GM18498 (cell line): ENCODE measurements at regions not wholly inside any gene's neighbourhood (a gene's known extent, or its start where the extent isn't known, plus 50 kb on each side); places are given as distances from the start of the nearest gene placed in this dataset.
A peak's percentile ranks its signal among the peaks of the same experiment; 100 is the strongest.
"Not testable (repeated sequence)": the region's sequence is repeated elsewhere in the genome, so short reads cannot be mapped to it uniquely, and the experiment has no call there.

ENCODE experiments used
- ATAC-seq: cut with Tn5 transposase; IDR thresholded peaks from one replicate; pipeline ENCODE4 v1.9.1; 2021; ENCODE audit warnings: mild to moderate bottlenecking, moderate library complexity; ENCODE audit not compliant: unreplicated experiment

GRCh38 chr4:33737726-33738125 lies 2506.6 kb downstream of the ARAP2 start:
- no peak for ATAC-seq

- no peak for ATAC-seq
Observed at GRCh38 chr4:33739884-33740632, 2504.3 kb downstream of the ARAP2 start.

- not testable (repeated sequence) for ATAC-seq
Observed at GRCh38 chr4:33740871-33741270, 2503.4 kb downstream of the ARAP2 start.

GRCh38 chr4:33746979-33747378 lies 2497.3 kb downstream of the ARAP2 start:
- ATAC-seq = peak; percentile 93

GRCh38 chr4:33751050-33751449 lies 2493.3 kb downstream of the ARAP2 start:
- ATAC-seq = no peak

- ATAC-seq = no peak
Observed at GRCh38 chr4:33772582-33772981, 2471.7 kb downstream of the ARAP2 start.

- ATAC-seq = no peak
Observed at GRCh38 chr4:33780952-33781791, 2463.1 kb downstream of the ARAP2 start.

- no peak for ATAC-seq
Observed at GRCh38 chr4:33785843-33786242, 2458.5 kb downstream of the ARAP2 start.

GRCh38 chr4:33802578-33802977 lies 2441.7 kb downstream of the ARAP2 start:
- ATAC-seq = peak; percentile 79

GRCh38 chr4:33825685-33826084 lies 2418.6 kb downstream of the ARAP2 start:
- no peak for ATAC-seq

- ATAC-seq = not testable (repeated sequence)
Observed at GRCh38 chr4:33829356-33829755, 2415.0 kb downstream of the ARAP2 start.

- ATAC-seq = no peak
Observed at GRCh38 chr4:33831442-33832066, 2412.8 kb downstream of the ARAP2 start.

- not testable (repeated sequence) for ATAC-seq
Observed at GRCh38 chr4:33835764-33836163, 2408.6 kb downstream of the ARAP2 start.

GRCh38 chr4:33837043-33837838 lies 2407.1 kb downstream of the ARAP2 start:
- no peak for ATAC-seq

GRCh38 chr4:33841120-33841519 lies 2403.2 kb downstream of the ARAP2 start:
- ATAC-seq = no peak

- no peak for ATAC-seq
Observed at GRCh38 chr4:33850371-33850902, 2393.9 kb downstream of the ARAP2 start.

- not testable (repeated sequence) for ATAC-seq
Observed at GRCh38 chr4:33853670-33854069, 2390.6 kb downstream of the ARAP2 start.

GRCh38 chr4:33864290-33864859 lies 2379.9 kb downstream of the ARAP2 start:
- no peak for ATAC-seq

- no peak for ATAC-seq
Observed at GRCh38 chr4:33873791-33874190, 2370.5 kb downstream of the ARAP2 start.

GRCh38 chr4:33878710-33879109 lies 2365.6 kb downstream of the ARAP2 start:
- no peak for ATAC-seq
